SU-DHL-6 (cell line): ENCODE measurements at regions not wholly inside any gene's neighbourhood (a gene's known extent, or its start where the extent isn't known, plus 50 kb on each side); places are given as distances from the start of the nearest gene placed in this dataset.

ENCODE experiments used
- CTCF ChIP-seq: fragments of 200-600 bp; sonication (generic); IDR thresholded peaks from one replicate; pipeline ENCODE4 v1.5.1; 2017; ENCODE audit warnings: antibody characterized with exemption, mild to moderate bottlenecking, low read length, moderate library complexity; ENCODE audit not compliant: insufficient read depth, poor library complexity, severe bottlenecking
- EZH2phosphoT487 ChIP-seq: fragments of 200-600 bp; sonication (generic), shearing (Covaris generic); conservative IDR thresholded peaks from 2 replicates; pipeline ENCODE4 v1.6.1; 2018; ENCODE audit warnings: mild to moderate bottlenecking, antibody characterized with exemption, low read length, moderate library complexity, mixed read lengths

GRCh38 chr15:79519628-79520027, 87.5 kb downstream of the MINAR1 start:
- TF ChIP-seq CTCF (no peak), EZH2phosphoT487 (no peak)
